ENCODE measurements at regions not wholly inside any gene's neighbourhood (a gene's known extent, or its start where the extent isn't known, plus 50 kb on each side); places are given as distances from the start of the nearest gene placed in this dataset.

DNA sequence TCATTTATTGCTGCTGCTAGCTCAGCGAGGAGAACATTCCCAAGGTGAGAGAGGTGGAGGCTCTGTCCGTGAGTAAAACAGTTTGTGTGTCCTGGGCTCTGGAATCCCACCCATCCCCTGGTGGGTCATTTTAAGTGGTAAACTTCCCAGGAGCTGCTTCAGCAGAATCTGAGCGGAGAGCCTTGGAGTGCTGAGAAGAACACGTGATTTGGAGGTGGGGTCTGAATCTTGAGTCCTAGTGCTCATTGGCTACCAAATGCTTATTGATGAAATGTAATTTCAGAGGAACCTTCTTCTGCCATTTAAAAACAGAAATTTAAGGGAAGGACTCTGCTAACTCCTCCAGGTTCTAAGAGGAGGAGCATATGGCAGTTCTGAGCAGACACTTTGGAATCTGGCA is 132.4 kb downstream of the CDH26 start:
- TF ChIP-seq, protein P1, sequence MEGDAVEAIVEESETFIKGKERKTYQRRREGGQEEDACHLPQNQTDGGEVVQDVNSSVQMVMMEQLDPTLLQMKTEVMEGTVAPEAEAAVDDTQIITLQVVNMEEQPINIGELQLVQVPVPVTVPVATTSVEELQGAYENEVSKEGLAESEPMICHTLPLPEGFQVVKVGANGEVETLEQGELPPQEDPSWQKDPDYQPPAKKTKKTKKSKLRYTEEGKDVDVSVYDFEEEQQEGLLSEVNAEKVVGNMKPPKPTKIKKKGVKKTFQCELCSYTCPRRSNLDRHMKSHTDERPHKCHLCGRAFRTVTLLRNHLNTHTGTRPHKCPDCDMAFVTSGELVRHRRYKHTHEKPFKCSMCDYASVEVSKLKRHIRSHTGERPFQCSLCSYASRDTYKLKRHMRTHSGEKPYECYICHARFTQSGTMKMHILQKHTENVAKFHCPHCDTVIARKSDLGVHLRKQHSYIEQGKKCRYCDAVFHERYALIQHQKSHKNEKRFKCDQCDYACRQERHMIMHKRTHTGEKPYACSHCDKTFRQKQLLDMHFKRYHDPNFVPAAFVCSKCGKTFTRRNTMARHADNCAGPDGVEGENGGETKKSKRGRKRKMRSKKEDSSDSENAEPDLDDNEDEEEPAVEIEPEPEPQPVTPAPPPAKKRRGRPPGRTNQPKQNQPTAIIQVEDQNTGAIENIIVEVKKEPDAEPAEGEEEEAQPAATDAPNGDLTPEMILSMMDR (IDR thresholded peaks at IDR 0.05) = no peak
- TF ChIP-seq EZH2phosphoT487 (IDR thresholded peaks at IDR 0.05) (no peak), EZH2 (IDR thresholded peaks at IDR 0.05) (no peak)
